Epithelial cell of esophagus (primary cell): ENCODE measurements at regions not wholly inside any gene's neighbourhood (a gene's known extent, or its start where the extent isn't known, plus 50 kb on each side); places are given as distances from the start of the nearest gene placed in this dataset.
"Not testable (repeated sequence)": the region's sequence is repeated elsewhere in the genome, so short reads cannot be mapped to it uniquely, and the experiment has no call there.

Source experiments
- DNase-seq: peaks from one replicate; pipeline ENCODE4 v3.0.0; 2010; ENCODE audit warnings: low read depth
- H3K4me3 ChIP-seq: 2 replicates; pipeline ENCODE4 v1.5.1; 2011; ENCODE audit warnings: mild to moderate bottlenecking, low read length, control low read depth
- CTCF ChIP-seq: IDR thresholded peaks from 2 replicates; pipeline ENCODE4 v1.5.1; 2011; ENCODE audit warnings: low read depth, mild to moderate bottlenecking, low read length, control low read depth, inconsistent platforms; ENCODE audit not compliant: insufficient read depth; ENCODE audit errors: missing control alignments

- no peak for TF ChIP-seq CTCF
- no peak for DNase-seq
- H3K4me3 ChIP-seq: no peak overlapping the region
Measured at GRCh38 chr12:131643631-131644452, 67.0 kb upstream of the SFSWAP start.

- TF ChIP-seq CTCF: no peak
- no peak for DNase-seq
- H3K4me3 ChIP-seq: no peak overlapping the region
Measured at GRCh38 chr12:131644481-131644880, 66.4 kb upstream of the SFSWAP start.

GRCh38 chr12:131644917-131645316 lies 66.0 kb upstream of the SFSWAP start:
- H3K4me3 ChIP-seq, DNase-seq: not testable (repeated sequence)

GRCh38 chr12:131645557-131645956 lies 65.3 kb upstream of the SFSWAP start:
- DNase-seq, H3K4me3 ChIP-seq: not testable (repeated sequence)

GRCh38 chr12:131646444-131646843 lies 64.4 kb upstream of the SFSWAP start:
- not testable (repeated sequence) for DNase-seq, H3K4me3 ChIP-seq

- TF ChIP-seq CTCF: no peak
- DNase-seq: no peak
- H3K4me3 ChIP-seq: no peak overlapping the region
Measured at GRCh38 chr12:131647667-131648066, 63.2 kb upstream of the SFSWAP start.

- H3K4me3 ChIP-seq, DNase-seq: not testable (repeated sequence)
Measured at GRCh38 chr12:131655469-131656174, 55.3 kb upstream of the SFSWAP start.

- not testable (repeated sequence) for DNase-seq
Measured at GRCh38 chr12:131656796-131657195, 54.1 kb upstream of the SFSWAP start.

GRCh38 chr12:131658605-131659004 lies 52.3 kb upstream of the SFSWAP start:
- not testable (repeated sequence) for DNase-seq, H3K4me3 ChIP-seq

More at GRCh38 chr12:131656796-131657195, 54.1 kb upstream of the SFSWAP start:
- not testable (repeated sequence) for H3K4me3 ChIP-seq

- not testable (repeated sequence) for DNase-seq, H3K4me3 ChIP-seq
Measured at GRCh38 chr12:131659484-131659883, 51.4 kb upstream of the SFSWAP start.

GRCh38 chr12:131659976-131660375 lies 50.9 kb upstream of the SFSWAP start:
- DNase-seq: not testable (repeated sequence)

GRCh38 chr12:131660401-131660800 lies 50.5 kb upstream of the SFSWAP start:
- H3K4me3 ChIP-seq, DNase-seq: not testable (repeated sequence)

More at GRCh38 chr12:131659976-131660375, 50.9 kb upstream of the SFSWAP start:
- H3K4me3 ChIP-seq: not testable (repeated sequence)
